H1 (cell line): ENCODE measurements at regions not wholly inside any gene's neighbourhood (a gene's known extent, or its start where the extent isn't known, plus 50 kb on each side); places are given as distances from the start of the nearest gene placed in this dataset.

Experiments
- CTCF ChIA-PET: fragments of 300-600 bp; sonication (Branson Sonifier 250); formaldehyde crosslinking; loops from one replicate; lab custom pipeline; 2021; ENCODE audit not compliant: partially characterized antibody; lab: Charles Lee
- POLR2A ChIA-PET: fragments of 300-600 bp; sonication (Branson Sonifier 250); formaldehyde crosslinking; loops from one replicate; lab custom pipeline; 2021; ENCODE audit warnings: inconsistent platforms; ENCODE audit not compliant: partially characterized antibody; lab: Charles Lee
- DNase-seq, 2 experiments: peaks; one replicate each; pipeline versions ENCODE4 v3.0.0 to v3.0.0-alpha.2; 2010 to 2022; ENCODE audit warnings: low spot score in 2 of 2, low read depth in 1 of 2, mixed read lengths in 1 of 2
- FAIRE-seq: peaks from 2 replicates; lab custom pipeline; 2011; peaks lifted over from hg19 to GRCh38; lab: Jason Lieb, UNC
- H2AFZ ChIP-seq: 2 replicates; pipeline ENCODE4 v1.8.1; 2012; ENCODE audit warnings: low read length, inconsistent platforms
- H2AK5ac ChIP-seq: 2 replicates; pipeline ENCODE4 v1.6.1; 2013; ENCODE audit warnings: low read depth, low read length
- H2BK120ac ChIP-seq: replicated peaks from 2 replicates; pipeline ENCODE3; 2013; ENCODE audit warnings: low read depth, low read length, inconsistent platforms
- H2BK12ac ChIP-seq: 2 replicates; pipeline ENCODE4 v1.6.1; 2013; ENCODE audit warnings: low read depth, low read length
- H2BK15ac ChIP-seq: 2 replicates; pipeline ENCODE4 v1.6.1; 2013; ENCODE audit warnings: low read length
- H2BK20ac ChIP-seq: 2 replicates; pipeline ENCODE4 v1.6.1; 2013; ENCODE audit warnings: low read length
- H2BK5ac ChIP-seq: 2 replicates; pipeline ENCODE4 v1.6.1; 2013; ENCODE audit warnings: low read depth, low read length
- H3K14ac ChIP-seq: 2 replicates; pipeline ENCODE4 v1.6.1; 2013; ENCODE audit warnings: inconsistent platforms; ENCODE audit not compliant: insufficient read length
- H3K18ac ChIP-seq: 2 replicates; pipeline ENCODE4 v1.6.1; 2013; ENCODE audit warnings: low read length; ENCODE audit errors: extremely low read depth
- H3K23ac ChIP-seq: 2 replicates; pipeline ENCODE4 v1.6.1; 2013; ENCODE audit warnings: inconsistent platforms; ENCODE audit not compliant: insufficient read length
- H3K23me2 ChIP-seq: 2 replicates; pipeline ENCODE4 v1.6.1; 2013; ENCODE audit warnings: low read depth, low read length
- H3K27ac ChIP-seq: 2 replicates; pipeline ENCODE4 v1.6.1; 2011; ENCODE audit warnings: low read depth, low read length, inconsistent platforms
- H3K27me3 ChIP-seq, 4 experiments: replicated peaks in 1 of 4; 1 replicate in 1 of 4; 2 replicates in 3 of 4; pipeline versions ENCODE4 v1.6.1 to v1.8.1; 2011 to 2013; ENCODE audit warnings: low read length in 3 of 4, mild to moderate bottlenecking in 3 of 4, inconsistent platforms in 2 of 4, mixed read lengths in 2 of 4, moderate library complexity in 1 of 4; ENCODE audit not compliant: control insufficient read depth in 3 of 4, insufficient read depth in 3 of 4; ENCODE audit errors: extremely low read depth in 1 of 4
- H3K36me3 ChIP-seq, 4 experiments: 2 replicates each; pipeline versions ENCODE4 v1.6.1 to v1.8.1; 2011 to 2013; ENCODE audit warnings: mild to moderate bottlenecking in 4 of 4, low read length in 3 of 4, moderate library complexity in 2 of 4, control low read depth in 1 of 4, inconsistent platforms in 1 of 4; ENCODE audit not compliant: insufficient read depth in 4 of 4, control insufficient read depth in 2 of 4
- H3K4ac ChIP-seq: replicated peaks from 2 replicates; pipeline ENCODE3; 2013; ENCODE audit warnings: low read length, low read depth, mixed read lengths, inconsistent platforms; ENCODE audit not compliant: insufficient read length
- H3K4me1 ChIP-seq, 4 experiments: replicated peaks in 1 of 4; 1 replicate in 1 of 4; 2 replicates in 3 of 4; pipeline versions ENCODE4 v1.6.1 to v1.8.1; 2011 to 2013; ENCODE audit warnings: low read length in 3 of 4, inconsistent platforms in 2 of 4, mixed read lengths in 1 of 4; ENCODE audit not compliant: insufficient read depth in 4 of 4, control insufficient read depth in 3 of 4
- H3K4me2 ChIP-seq, 2 experiments: 2 replicates each; pipeline versions ENCODE4 v1.6.1 to v1.8.1; 2011 to 2013; ENCODE audit warnings: low read depth in 2 of 2, low read length in 2 of 2, control low read depth in 1 of 2, inconsistent platforms in 1 of 2, mild to moderate bottlenecking in 1 of 2; ENCODE audit not compliant: insufficient read depth in 1 of 2
- H3K4me3 ChIP-seq, 4 experiments: fragments of 200-600, 300-600 bp in 1 of 4; sonication (generic), shearing (Covaris generic), sonication (Bioruptor Twin) in 1 of 4; 2 replicates each; pipeline versions ENCODE4 v1.5.1 to v1.8.1; 2011 to 2016; ENCODE audit warnings: low read length in 4 of 4, low read depth in 3 of 4, control low read depth in 2 of 4, inconsistent platforms in 2 of 4, mild to moderate bottlenecking in 2 of 4, mixed read lengths in 1 of 4, moderate library complexity in 1 of 4; ENCODE audit not compliant: insufficient read depth in 2 of 4; ENCODE audit errors: extremely low read depth in 1 of 4
- H3K56ac ChIP-seq: replicated peaks from 2 replicates; pipeline ENCODE3; 2013; ENCODE audit warnings: low read depth, mild to moderate bottlenecking, mixed read lengths, low read length, inconsistent platforms; ENCODE audit not compliant: insufficient read length
- H3K79me1 ChIP-seq: 2 replicates; pipeline ENCODE4 v1.6.1; 2013; ENCODE audit warnings: low read depth, low read length, control low read depth
- H3K79me2 ChIP-seq, 2 experiments: 2 replicates each; pipeline versions ENCODE4 v1.6.1 to v1.8.1; 2012 to 2013; ENCODE audit warnings: low read length in 2 of 2, mild to moderate bottlenecking in 2 of 2, inconsistent platforms in 1 of 2; ENCODE audit not compliant: insufficient read depth in 2 of 2, control insufficient read depth in 1 of 2
- H3K9ac ChIP-seq, 4 experiments: replicated peaks in 1 of 4; 1 replicate in 1 of 4; 2 replicates in 3 of 4; pipeline versions ENCODE4 v1.6.1 to v1.8.1; 2011 to 2013; ENCODE audit warnings: low read depth in 3 of 4, low read length in 3 of 4, control low read depth in 2 of 4, mild to moderate bottlenecking in 2 of 4, moderate library complexity in 2 of 4, inconsistent platforms in 1 of 4; ENCODE audit errors: extremely low read depth in 1 of 4
- H3K9me3 ChIP-seq, 2 experiments: 2 replicates each; pipeline versions ENCODE4 v1.6.1 to v1.8.1; 2012 to 2013; ENCODE audit warnings: mild to moderate bottlenecking in 2 of 2, moderate library complexity in 2 of 2, control low read depth in 1 of 2, inconsistent platforms in 1 of 2, low read depth in 1 of 2, low read length in 1 of 2, mixed read lengths in 1 of 2; ENCODE audit not compliant: insufficient read depth in 2 of 2
- H4K20me1 ChIP-seq, 2 experiments: replicated peaks in 1 of 2; 2 replicates each; pipeline versions ENCODE3 to v1.8.1; 2011 to 2013; ENCODE audit warnings: inconsistent platforms in 2 of 2, low read length in 2 of 2, mild to moderate bottlenecking in 1 of 2; ENCODE audit not compliant: insufficient read depth in 2 of 2, control insufficient read depth in 1 of 2
- H4K5ac ChIP-seq: 2 replicates; pipeline ENCODE4 v1.6.1; 2013; ENCODE audit warnings: low read length, low read depth, mixed read lengths, inconsistent platforms; ENCODE audit not compliant: insufficient read length
- H4K8ac ChIP-seq: 2 replicates; pipeline ENCODE4 v1.8.0; 2013; ENCODE audit warnings: mild to moderate bottlenecking, moderate library complexity, low read length, inconsistent platforms; ENCODE audit not compliant: insufficient read depth; ENCODE audit errors: extremely low read depth
- H4K91ac ChIP-seq: replicated peaks from 2 replicates; pipeline ENCODE3; 2013; ENCODE audit warnings: low read length, mixed read lengths, inconsistent platforms; ENCODE audit not compliant: insufficient read length
- ASH2L ChIP-seq: fragments of 200-600, 300-600 bp; sonication (generic); IDR thresholded peaks from one replicate; pipeline ENCODE4 v1.7.1; 2017; ENCODE audit warnings: low read length
- BRCA1 ChIP-seq: IDR thresholded peaks from 2 replicates; pipeline ENCODE4 v1.6.1; 2012; ENCODE audit warnings: low read depth, low read length, improper control_type of control experiment
- CREB1 ChIP-seq: IDR thresholded peaks from 2 replicates; pipeline ENCODE4 v1.6.1; 2012; ENCODE audit warnings: inconsistent platforms
- EZH2 ChIP-seq: fragments of 200-600 bp; sonication (generic); IDR thresholded peaks from 2 replicates; pipeline ENCODE4 v1.7.1; 2012; ENCODE audit warnings: low read depth, mild to moderate bottlenecking, moderate library complexity, low read length, inconsistent platforms; ENCODE audit not compliant: severe bottlenecking
- JUN ChIP-seq: IDR thresholded peaks from 2 replicates; pipeline ENCODE4 v1.6.1; 2011; ENCODE audit warnings: low read depth, mild to moderate bottlenecking, improper control_type of control experiment, low read length
- KDM4A ChIP-seq: IDR thresholded peaks from one replicate; pipeline ENCODE4 v1.7.1; 2012; ENCODE audit warnings: low read depth, mild to moderate bottlenecking, moderate library complexity, low read length, inconsistent platforms; ENCODE audit not compliant: severe bottlenecking
- RAD21 ChIP-seq, 2 experiments: IDR thresholded peaks in 1 of 2; conservative IDR thresholded peaks in 1 of 2; 2 replicates each; pipeline ENCODE4 v1.6.1; 2011; ENCODE audit warnings: low read depth in 2 of 2, low read length in 2 of 2, improper control_type of control experiment in 1 of 2, inconsistent platforms in 1 of 2, mild to moderate bottlenecking in 1 of 2, moderate library complexity in 1 of 2
- RBBP5 ChIP-seq: IDR thresholded peaks from 2 replicates; pipeline ENCODE4 v1.7.1; 2012; ENCODE audit warnings: low read depth, mild to moderate bottlenecking, inconsistent platforms, low read length, moderate library complexity, borderline replicate concordance
- TBP ChIP-seq: IDR thresholded peaks from 2 replicates; pipeline ENCODE4 v1.6.1; 2011; ENCODE audit warnings: low read depth, low read length, improper control_type of control experiment
- USF2 ChIP-seq: IDR thresholded peaks from 2 replicates; pipeline ENCODE4 v1.6.1; 2011; ENCODE audit warnings: low read length, improper control_type of control experiment
- ZNF274 ChIP-seq: IDR thresholded peaks from 2 replicates; pipeline ENCODE4 v1.7.0; 2012; ENCODE audit warnings: low read length, borderline replicate concordance; ENCODE audit errors: extremely low read depth
- WGBS, 2 experiments: shearing (Covaris generic) in 1 of 2; methylation state at CpG; one replicate each; pipeline versions ENCODE4 v1.1.6 to v1.1.7; 2013 to 2015; ENCODE audit warnings: low lambda C conversion rate in 2 of 2, mixed read lengths in 2 of 2, inconsistent platforms in 1 of 2, low coverage in 1 of 2, missing lambda C conversion rate in 1 of 2; ENCODE audit not compliant: insufficient replicate concordance in 2 of 2, insufficient coverage in 1 of 2, insufficient read length in 1 of 2; ENCODE audit errors: extremely low coverage in 1 of 2, missing lambda C conversion rate in 1 of 2; 5-methylcytosine and 5-hydroxymethylcytosine counted together

GRCh38 chr6:51199733-51200260 is 381.1 kb downstream of the TFAP2B start:
- Histone ChIP-seq H3K18ac (no peak overlapping the region), H3K79me2 (no peaks in the 10 kb centered on the region), H3K36me3 (no peaks in the 10 kb centered on the region), H3K9ac (no peak overlapping the region), H3K56ac (no peak overlapping the region), H2BK120ac (no peak overlapping the region), H3K4me1 (no peaks in the 10 kb centered on the region), H3K4ac (no peak overlapping the region), H2BK15ac (no peak overlapping the region), H3K23ac (no peak overlapping the region), H2BK20ac (no peak overlapping the region), H3K27ac (no peak overlapping the region), H4K91ac (no peak overlapping the region), H3K27me3 (no peaks in the 10 kb centered on the region), H2AFZ (no peak overlapping the region), H4K8ac (no peak overlapping the region), H2BK12ac (no peak overlapping the region), H4K20me1 (no peaks in the 10 kb centered on the region), H2AK5ac (no peak overlapping the region), H2BK5ac (no peak overlapping the region), H3K23me2 (no peaks in the 10 kb centered on the region), H3K14ac (no peak overlapping the region), H3K79me1 (no peaks in the 10 kb centered on the region), H3K4me3 (no peak overlapping the region), H4K5ac (no peak overlapping the region), H3K9me3 (no peaks in the 10 kb centered on the region), H3K4me2 (no peak overlapping the region)
- ChIA-PET CTCF (no interaction called here), POLR2A (no interaction called here)
- no peak for TF ChIP-seq EZH2
- TF ChIP-seq JUN = no peak
- TF ChIP-seq RBBP5 = no peak
- TF ChIP-seq ASH2L = no peak
- no peak for TF ChIP-seq CREB1
- no peak for TF ChIP-seq BRCA1
- TF ChIP-seq KDM4A = no peak
- TF ChIP-seq RAD21 (IDR thresholded peaks at IDR 0.05 in 1 of 2, conservative IDR thresholded peaks at IDR 0.05 in 1 of 2; ENCODE audit: low read depth in 2 of 2, low read length in 2 of 2) = no peak
- no peak for TF ChIP-seq USF2
- no peak for TF ChIP-seq ZNF274
- TF ChIP-seq TBP = no peak
- FAIRE-seq = no peak
- WGBS, 2 experiments = 87% methylated on average over 5 of the region's 5 CpGs; no CpG with 5 or more reads in 1 of the 2 experiments
- no peak for DNase-seq
